Esophagus muscularis mucosa (tissue), 3 donors: ENCODE measurements at regions not wholly inside any gene's neighbourhood (a gene's known extent, or its start where the extent isn't known, plus 50 kb on each side); places are given as distances from the start of the nearest gene placed in this dataset.

Experiments
- POLR2A ChIP-seq: fragments of 450-650 bp; IDR thresholded peaks from one replicate; pipeline ENCODE4 v1.6.1; 2017; ENCODE audit warnings: antibody characterized with exemption, moderate library complexity, mild to moderate bottlenecking, low read depth
- TF ChIP-seq, protein P1 (sequence below), 3 experiments: fragments of 200-600 bp in 2 of 3; fragments of 450-650 bp in 1 of 3; sonication (generic) in 2 of 3; IDR thresholded peaks; one replicate each; pipeline ENCODE4 v1.5.1; 2017 to 2019; ENCODE audit warnings: antibody characterized with exemption in 3 of 3, mild to moderate bottlenecking in 2 of 3, moderate library complexity in 1 of 3

DNA sequence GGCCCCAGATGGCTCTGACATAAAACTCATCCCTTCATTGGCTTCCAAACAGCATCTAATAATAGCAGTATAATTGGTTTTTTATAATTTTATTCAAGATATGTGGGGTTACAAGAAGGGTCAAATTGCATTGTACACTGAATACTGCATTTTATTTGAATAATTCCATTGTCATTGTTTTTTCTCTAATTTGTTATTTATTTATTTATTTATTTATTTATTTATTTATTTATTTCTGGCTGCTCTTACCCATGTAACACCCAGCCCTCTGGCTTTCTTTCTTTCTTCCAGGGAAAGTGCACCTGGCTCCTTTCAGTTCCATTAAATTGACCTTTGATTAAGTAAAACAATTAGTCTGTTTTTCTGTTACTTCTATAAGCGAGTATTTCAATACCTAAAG, 210.1 kb downstream of the CDH9 start:
- TF ChIP-seq, protein P1, sequence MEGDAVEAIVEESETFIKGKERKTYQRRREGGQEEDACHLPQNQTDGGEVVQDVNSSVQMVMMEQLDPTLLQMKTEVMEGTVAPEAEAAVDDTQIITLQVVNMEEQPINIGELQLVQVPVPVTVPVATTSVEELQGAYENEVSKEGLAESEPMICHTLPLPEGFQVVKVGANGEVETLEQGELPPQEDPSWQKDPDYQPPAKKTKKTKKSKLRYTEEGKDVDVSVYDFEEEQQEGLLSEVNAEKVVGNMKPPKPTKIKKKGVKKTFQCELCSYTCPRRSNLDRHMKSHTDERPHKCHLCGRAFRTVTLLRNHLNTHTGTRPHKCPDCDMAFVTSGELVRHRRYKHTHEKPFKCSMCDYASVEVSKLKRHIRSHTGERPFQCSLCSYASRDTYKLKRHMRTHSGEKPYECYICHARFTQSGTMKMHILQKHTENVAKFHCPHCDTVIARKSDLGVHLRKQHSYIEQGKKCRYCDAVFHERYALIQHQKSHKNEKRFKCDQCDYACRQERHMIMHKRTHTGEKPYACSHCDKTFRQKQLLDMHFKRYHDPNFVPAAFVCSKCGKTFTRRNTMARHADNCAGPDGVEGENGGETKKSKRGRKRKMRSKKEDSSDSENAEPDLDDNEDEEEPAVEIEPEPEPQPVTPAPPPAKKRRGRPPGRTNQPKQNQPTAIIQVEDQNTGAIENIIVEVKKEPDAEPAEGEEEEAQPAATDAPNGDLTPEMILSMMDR (IDR thresholded peaks at IDR 0.05), result no peak
- TF ChIP-seq POLR2A, result no peak
